ENCODE measurements at regions not wholly inside any gene's neighbourhood (a gene's known extent, or its start where the extent isn't known, plus 50 kb on each side); places are given as distances from the start of the nearest gene placed in this dataset.

- TF ChIP-seq CTCF (IDR thresholded peaks at IDR 0.05; ENCODE audit: low read depth, low read length, missing input control) = no peak
- TF ChIP-seq MAX (IDR thresholded peaks at IDR 0.05) = no peak
- no peak for TF ChIP-seq REST (IDR thresholded peaks at IDR 0.05)
- no peak for TF ChIP-seq RXRA (IDR thresholded peaks at IDR 0.05)
- TF ChIP-seq GABPA (IDR thresholded peaks at IDR 0.05 in 1 of 2, conservative IDR thresholded peaks at IDR 0.05 in 1 of 2) = no peak
- no peak for TF ChIP-seq ZBTB33 (IDR thresholded peaks at IDR 0.05)
- no peak for TF ChIP-seq SP1 (IDR thresholded peaks at IDR 0.05)
- no peak for TF ChIP-seq TAF1 (conservative IDR thresholded peaks at IDR 0.05)
- TF ChIP-seq JUND (IDR thresholded peaks at IDR 0.05) = no peak
These were observed 463.6 kb upstream of the REG3G start for GRCh38 chr2:78561876-78562275.
